Lower lobe of right lung (tissue), 2 donors: ENCODE measurements at regions not wholly inside any gene's neighbourhood (a gene's known extent, or its start where the extent isn't known, plus 50 kb on each side); places are given as distances from the start of the nearest gene placed in this dataset.

Experiments used
- ATAC-seq, 2 donors: fragments of 200-7000 bp; cut with Tn5 transposase; one replicate each; pipeline ENCODE4 v1.9.1; 2020 to 2022; ENCODE audit warnings: mild to moderate bottlenecking in 2 of 2, moderate library complexity in 2 of 2
- DNase-seq: peaks from one replicate; pipeline ENCODE4 v3.0.0-alpha.2; 2020
- H3K27ac ChIP-seq: fragments of 200-600 bp; one replicate; pipeline ENCODE4 v1.8.0; 2022
- H3K27me3 ChIP-seq: fragments of 200-600 bp; one replicate; pipeline ENCODE4 v1.8.0; 2022; ENCODE audit warnings: low read depth
- H3K36me3 ChIP-seq: fragments of 200-600 bp; one replicate; pipeline ENCODE4 v1.8.0; 2022; ENCODE audit warnings: mild to moderate bottlenecking
- H3K4me1 ChIP-seq: fragments of 200-600 bp; one replicate; pipeline ENCODE4 v1.8.0; 2022
- H3K4me3 ChIP-seq: fragments of 200-600 bp; one replicate; pipeline ENCODE4 v1.8.0; 2022; ENCODE audit warnings: mild to moderate bottlenecking
- H3K9me3 ChIP-seq: fragments of 200-600 bp; one replicate; pipeline ENCODE4 v1.8.0; 2022
- CTCF ChIP-seq: fragments of 200-600 bp; IDR thresholded peaks from one replicate; pipeline ENCODE4 v1.8.0; 2022; ENCODE audit warnings: antibody characterized with exemption, mild to moderate bottlenecking
- intact Hi-C: fragments of 100-400 bp; cut with DNase I; formaldehyde crosslinking; loops from one replicate; pipeline ENCODE4 v1.11.0; 2022
- donor health status: DM: no; HTN: yes; CAD: no; lungs with severe emphysema.

- intact Hi-C loops, result no loop called here
- no peak for TF ChIP-seq CTCF
- ATAC-seq, result no peak
These were observed 60.6 kb upstream of the CD28 start for GRCh38 chr2:203645831-203646230.

GRCh38 chr2:203646266-203646864 is 60.1 kb upstream of the CD28 start:
- no peaks in the 10 kb centered on the region for H3K36me3 ChIP-seq
- DNase-seq, result no peak
- no peaks in the 10 kb centered on the region for H3K27me3 ChIP-seq
- intact Hi-C loops, result no loop called here
- H3K9me3 ChIP-seq, result no peaks in the 10 kb centered on the region
- no peak overlapping the region for H3K4me3 ChIP-seq
- no peak for ATAC-seq
- no peak for TF ChIP-seq CTCF
- no peak overlapping the region for H3K27ac ChIP-seq
- peaks cover 35% of the 10 kb centered on the region for H3K4me1 ChIP-seq

More at GRCh38 chr2:203645831-203646230, 60.6 kb upstream of the CD28 start:
- no peak for DNase-seq
- Histone ChIP-seq H3K4me1 (peaks cover 30% of the 10 kb centered on the region), H3K27me3 (no peaks in the 10 kb centered on the region), H3K4me3 (no peak overlapping the region), H3K36me3 (no peaks in the 10 kb centered on the region), H3K9me3 (no peaks in the 10 kb centered on the region), H3K27ac (no peak overlapping the region)

- no peak overlapping the region for H3K4me3 ChIP-seq
- no peaks in the 10 kb centered on the region for H3K9me3 ChIP-seq
- DNase-seq, result no peak
- no peak for ATAC-seq
- no peak for TF ChIP-seq CTCF
- no peak overlapping the region for H3K27ac ChIP-seq
- H3K36me3 ChIP-seq, result no peaks in the 10 kb centered on the region
- H3K4me1 ChIP-seq, result peaks cover 39% of the 10 kb centered on the region
- intact Hi-C loops, result no loop called here
- H3K27me3 ChIP-seq, result no peaks in the 10 kb centered on the region
These were observed 59.5 kb upstream of the CD28 start for GRCh38 chr2:203646961-203647360.

- no peaks in the 10 kb centered on the region for H3K27me3 ChIP-seq
- DNase-seq (no peak), ATAC-seq (no peak)
- peak overlapping the region; percentile 15 for H3K27ac ChIP-seq
- H3K4me3 ChIP-seq, result no peak overlapping the region
- peaks cover 39% of the 10 kb centered on the region for H3K4me1 ChIP-seq
- no peaks in the 10 kb centered on the region for H3K9me3 ChIP-seq
- intact Hi-C loops, result no loop called here
- no peak for TF ChIP-seq CTCF
- H3K36me3 ChIP-seq, result no peaks in the 10 kb centered on the region
These were observed 58.9 kb upstream of the CD28 start for GRCh38 chr2:203647579-203647978.

GRCh38 chr2:203648273-203648672 is 58.2 kb upstream of the CD28 start:
- no peak overlapping the region for H3K4me3 ChIP-seq
- ATAC-seq, result peak; percentile 60 to 77
- H3K4me1 ChIP-seq, result peaks cover 39% of the 10 kb centered on the region
- peak overlapping the region; percentile 15 for H3K27ac ChIP-seq
- no peak for DNase-seq
- TF ChIP-seq CTCF, result no peak
- H3K27me3 ChIP-seq, result no peaks in the 10 kb centered on the region
- H3K36me3 ChIP-seq, result no peaks in the 10 kb centered on the region
- intact Hi-C loops, result no loop called here
- H3K9me3 ChIP-seq, result no peaks in the 10 kb centered on the region
